Esophagus squamous epithelium (tissue), 5 donors: ENCODE measurements at regions not wholly inside any gene's neighbourhood (a gene's known extent, or its start where the extent isn't known, plus 50 kb on each side); places are given as distances from the start of the nearest gene placed in this dataset.

ENCODE experiments used
- DNase-seq: peaks from one replicate; lab custom pipeline; 2025; lab: John Stamatoyannopoulos, UW
- H3K27ac ChIP-seq, 4 donors: fragments of 200-600 bp; sonication (generic); one replicate each; pipeline ENCODE4 v1.5.1; 2016 to 2019; ENCODE audit warnings: mild to moderate bottlenecking in 1 of 4
- H3K27me3 ChIP-seq, 4 donors: fragments of 200-600 bp; sonication (generic); 1 replicate in 3 of 4; 2 replicates in 1 of 4; pipeline versions ENCODE4 v1.5.1 to v1.6.0; 2017 to 2021; ENCODE audit warnings: antibody characterized with exemption in 1 of 4
- H3K36me3 ChIP-seq, 3 donors: fragments of 200-600 bp; sonication (generic); one replicate each; pipeline ENCODE4 v1.5.1; 2016 to 2019
- H3K4me1 ChIP-seq, 3 donors: fragments of 200-600 bp; sonication (generic); one replicate each; pipeline ENCODE4 v1.5.1; 2017 to 2019
- H3K4me3 ChIP-seq, 4 donors: fragments of 200-600 bp; sonication (generic); 1 replicate in 3 of 4; 2 replicates in 1 of 4; pipeline ENCODE4 v1.5.1; 2016 to 2019; ENCODE audit warnings: mild to moderate bottlenecking in 2 of 4, moderate library complexity in 1 of 4
- H3K9me3 ChIP-seq, 3 donors: fragments of 200-600 bp; sonication (generic); one replicate each; pipeline ENCODE4 v1.5.1; 2016 to 2019
- CTCF ChIP-seq, 6 experiments: fragments of 450-650 bp in 4 of 6; fragments of 200-600 bp in 2 of 6; sonication (generic) in 2 of 6; IDR thresholded peaks; one replicate each; pipeline ENCODE4 v1.5.1; 2016 to 2019; ENCODE audit warnings: antibody characterized with exemption in 6 of 6, mild to moderate bottlenecking in 4 of 6, moderate library complexity in 4 of 6
- POLR2A ChIP-seq, 4 donors: fragments of 450-650 bp; IDR thresholded peaks; one replicate each; pipeline ENCODE4 v1.6.1; 2017; ENCODE audit warnings: antibody characterized with exemption in 4 of 4, mild to moderate bottlenecking in 4 of 4, moderate library complexity in 3 of 4
- WGBS, 2 donors: methylation state at CpG; one replicate each; pipeline ENCODE4 v1.1.5; 2018; 5-methylcytosine and 5-hydroxymethylcytosine counted together
- intact Hi-C: fragments of 100-400 bp; cut with DNase I; formaldehyde crosslinking; loops from one replicate; pipeline ENCODE4 v1.15.0; 2022
- donor health status: DM: yes; HTN: yes; CAD: no.

- Histone ChIP-seq H3K27me3 (no peaks in the 10 kb centered on the region), H3K27ac (no peak overlapping the region), H3K9me3 (no peaks in the 10 kb centered on the region), H3K4me3 (no peak overlapping the region), H3K36me3 (no peaks in the 10 kb centered on the region), H3K4me1 (no peaks in the 10 kb centered on the region)
- intact Hi-C loops, result no loop called here
- DNase-seq, result no peak
- TF ChIP-seq POLR2A (IDR thresholded peaks at IDR 0.05) (no peak), CTCF (IDR thresholded peaks at IDR 0.05) (no peak)
These were observed 82.5 kb upstream of the GULP1 start for GRCh38 chr2:188209218-188209617.

- TF ChIP-seq POLR2A (IDR thresholded peaks at IDR 0.05) (no peak), CTCF (IDR thresholded peaks at IDR 0.05) (no peak)
- H3K4me3 ChIP-seq, result no peak overlapping the region
- WGBS, 2 donors, result 70 to 87% methylated on average over 4 of the region's 4 CpGs
- H3K36me3 ChIP-seq, result no peaks in the 10 kb centered on the region
- H3K27me3 ChIP-seq, result no peaks in the 10 kb centered on the region
- DNase-seq, result no peak
- no peak overlapping the region for H3K27ac ChIP-seq
- no peaks in the 10 kb centered on the region for H3K9me3 ChIP-seq
- H3K4me1 ChIP-seq, result no peaks in the 10 kb centered on the region
- intact Hi-C loops, result no loop called here
These were observed 74.4 kb upstream of the GULP1 start for GRCh38 chr2:188217264-188217663.

GRCh38 chr2:188219541-188219940, 72.1 kb upstream of the GULP1 start:
- no peaks in the 10 kb centered on the region for H3K4me1 ChIP-seq
- H3K27ac ChIP-seq, result no peak overlapping the region
- H3K27me3 ChIP-seq, result no peaks in the 10 kb centered on the region
- no peak overlapping the region for H3K4me3 ChIP-seq
- no peaks in the 10 kb centered on the region for H3K9me3 ChIP-seq
- H3K36me3 ChIP-seq, result no peaks in the 10 kb centered on the region
- 82% methylated on average over 1 of the region's 1 CpG for WGBS, 2 donors
- DNase-seq, result no peak
- intact Hi-C loops, result no loop called here
- TF ChIP-seq CTCF (IDR thresholded peaks at IDR 0.05) (no peak), POLR2A (IDR thresholded peaks at IDR 0.05) (no peak)

- Histone ChIP-seq H3K4me1 (no peaks in the 10 kb centered on the region), H3K36me3 (no peaks in the 10 kb centered on the region), H3K4me3 (no peak overlapping the region), H3K9me3 (no peaks in the 10 kb centered on the region), H3K27me3 (no peaks in the 10 kb centered on the region), H3K27ac (no peak overlapping the region)
- intact Hi-C loops, result no loop called here
- DNase-seq, result no peak
- TF ChIP-seq CTCF (IDR thresholded peaks at IDR 0.05) (no peak), POLR2A (IDR thresholded peaks at IDR 0.05) (no peak)
- WGBS, 2 donors, result 75 to 82% methylated on average over 2 of the region's 2 CpGs
These were observed 71.1 kb upstream of the GULP1 start for GRCh38 chr2:188220535-188220934.

GRCh38 chr2:188227713-188228112, 64.0 kb upstream of the GULP1 start:
- Histone ChIP-seq H3K27me3 (no peaks in the 10 kb centered on the region), H3K4me1 (no peaks in the 10 kb centered on the region), H3K9me3 (no peaks in the 10 kb centered on the region), H3K27ac (no peak overlapping the region), H3K4me3 (no peak overlapping the region), H3K36me3 (no peaks in the 10 kb centered on the region)
- WGBS, 2 donors, result 83 to 85% methylated on average over 8 of the region's 8 CpGs
- no peak for DNase-seq
- intact Hi-C loops, result no loop called here
- TF ChIP-seq POLR2A (IDR thresholded peaks at IDR 0.05), result no peak
- no peak for TF ChIP-seq CTCF (IDR thresholded peaks at IDR 0.05)
